Vagina (tissue), 2 donors: ENCODE measurements at regions not wholly inside any gene's neighbourhood (a gene's known extent, or its start where the extent isn't known, plus 50 kb on each side); places are given as distances from the start of the nearest gene placed in this dataset.

Experiments used
- POLR2A ChIP-seq, 2 donors: fragments of 450-650 bp; IDR thresholded peaks; one replicate each; pipeline ENCODE4 v1.6.1; 2017; ENCODE audit warnings: antibody characterized with exemption in 2 of 2, mild to moderate bottlenecking in 2 of 2, moderate library complexity in 2 of 2
- POLR2AphosphoS5 ChIP-seq, 2 donors: sonication (generic); formaldehyde crosslinking; IDR thresholded peaks; one replicate each; pipeline ENCODE4 v1.9.0; 2017; ENCODE audit warnings: antibody characterized with exemption in 2 of 2, mild to moderate bottlenecking in 2 of 2, low read depth in 1 of 2; ENCODE audit not compliant: insufficient read depth in 1 of 2
- TF ChIP-seq, protein P1 (sequence below), 3 experiments: fragments of 450-650 bp in 2 of 3; fragments of 200-600 bp in 1 of 3; sonication (generic) in 1 of 3; IDR thresholded peaks; one replicate each; pipeline ENCODE4 v1.5.1; 2017 to 2019; ENCODE audit warnings: antibody characterized with exemption in 3 of 3, mild to moderate bottlenecking in 2 of 3, moderate library complexity in 2 of 3

DNA sequence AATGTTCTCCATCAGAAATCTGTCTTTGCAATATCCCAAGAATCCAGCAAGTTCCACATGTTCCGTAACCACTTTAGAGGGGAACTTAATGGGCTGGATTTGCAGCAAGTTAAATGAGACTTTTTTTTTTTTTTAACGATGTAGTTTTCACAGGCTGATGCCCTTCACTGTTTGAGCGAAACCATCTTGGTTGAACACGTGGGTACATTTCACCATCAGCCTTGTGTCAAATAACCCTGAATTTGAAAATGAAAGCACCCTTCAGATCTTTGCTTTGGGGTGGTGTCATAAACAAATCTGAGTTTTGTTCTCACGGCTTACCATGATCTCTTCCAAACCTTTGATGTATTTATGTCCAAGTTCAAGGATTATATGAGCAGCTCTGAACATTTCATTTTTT is 73.7 kb upstream of the EXOC2 start:
- TF ChIP-seq, protein P1, sequence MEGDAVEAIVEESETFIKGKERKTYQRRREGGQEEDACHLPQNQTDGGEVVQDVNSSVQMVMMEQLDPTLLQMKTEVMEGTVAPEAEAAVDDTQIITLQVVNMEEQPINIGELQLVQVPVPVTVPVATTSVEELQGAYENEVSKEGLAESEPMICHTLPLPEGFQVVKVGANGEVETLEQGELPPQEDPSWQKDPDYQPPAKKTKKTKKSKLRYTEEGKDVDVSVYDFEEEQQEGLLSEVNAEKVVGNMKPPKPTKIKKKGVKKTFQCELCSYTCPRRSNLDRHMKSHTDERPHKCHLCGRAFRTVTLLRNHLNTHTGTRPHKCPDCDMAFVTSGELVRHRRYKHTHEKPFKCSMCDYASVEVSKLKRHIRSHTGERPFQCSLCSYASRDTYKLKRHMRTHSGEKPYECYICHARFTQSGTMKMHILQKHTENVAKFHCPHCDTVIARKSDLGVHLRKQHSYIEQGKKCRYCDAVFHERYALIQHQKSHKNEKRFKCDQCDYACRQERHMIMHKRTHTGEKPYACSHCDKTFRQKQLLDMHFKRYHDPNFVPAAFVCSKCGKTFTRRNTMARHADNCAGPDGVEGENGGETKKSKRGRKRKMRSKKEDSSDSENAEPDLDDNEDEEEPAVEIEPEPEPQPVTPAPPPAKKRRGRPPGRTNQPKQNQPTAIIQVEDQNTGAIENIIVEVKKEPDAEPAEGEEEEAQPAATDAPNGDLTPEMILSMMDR (IDR thresholded peaks at IDR 0.05) = no peak
- no peak for TF ChIP-seq POLR2A (IDR thresholded peaks at IDR 0.05)
- no peak for TF ChIP-seq POLR2AphosphoS5 (IDR thresholded peaks at IDR 0.05; ENCODE audit: insufficient read depth in 1 of 2, low read depth in 1 of 2)
